ENCODE measurements at regions not wholly inside any gene's neighbourhood (a gene's known extent, or its start where the extent isn't known, plus 50 kb on each side); places are given as distances from the start of the nearest gene placed in this dataset.
"Not testable (repeated sequence)": the region's sequence is repeated elsewhere in the genome, so short reads cannot be mapped to it uniquely, and the experiment has no call there.

DNA sequence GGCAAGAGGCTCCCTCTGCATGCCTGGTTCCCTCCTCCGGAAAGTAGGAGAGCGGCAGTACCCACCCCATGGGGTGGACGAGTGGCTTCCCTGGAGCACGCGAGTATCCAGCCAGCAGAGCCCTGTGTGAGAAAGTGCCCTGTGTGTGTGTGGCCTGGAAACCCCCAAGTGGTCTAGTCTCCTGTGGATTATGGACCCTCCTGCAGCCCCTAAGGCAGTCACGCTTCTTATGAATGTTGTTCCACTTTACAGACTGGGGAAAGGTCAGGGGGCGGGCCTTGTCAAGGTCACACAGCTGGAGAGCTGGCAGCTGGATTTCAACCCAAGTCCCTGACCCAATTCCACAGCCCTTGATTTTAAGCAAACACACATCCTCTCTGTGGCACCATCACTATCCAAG lies 252.5 kb upstream of the SULF2 start:
- TF ChIP-seq, protein P1, sequence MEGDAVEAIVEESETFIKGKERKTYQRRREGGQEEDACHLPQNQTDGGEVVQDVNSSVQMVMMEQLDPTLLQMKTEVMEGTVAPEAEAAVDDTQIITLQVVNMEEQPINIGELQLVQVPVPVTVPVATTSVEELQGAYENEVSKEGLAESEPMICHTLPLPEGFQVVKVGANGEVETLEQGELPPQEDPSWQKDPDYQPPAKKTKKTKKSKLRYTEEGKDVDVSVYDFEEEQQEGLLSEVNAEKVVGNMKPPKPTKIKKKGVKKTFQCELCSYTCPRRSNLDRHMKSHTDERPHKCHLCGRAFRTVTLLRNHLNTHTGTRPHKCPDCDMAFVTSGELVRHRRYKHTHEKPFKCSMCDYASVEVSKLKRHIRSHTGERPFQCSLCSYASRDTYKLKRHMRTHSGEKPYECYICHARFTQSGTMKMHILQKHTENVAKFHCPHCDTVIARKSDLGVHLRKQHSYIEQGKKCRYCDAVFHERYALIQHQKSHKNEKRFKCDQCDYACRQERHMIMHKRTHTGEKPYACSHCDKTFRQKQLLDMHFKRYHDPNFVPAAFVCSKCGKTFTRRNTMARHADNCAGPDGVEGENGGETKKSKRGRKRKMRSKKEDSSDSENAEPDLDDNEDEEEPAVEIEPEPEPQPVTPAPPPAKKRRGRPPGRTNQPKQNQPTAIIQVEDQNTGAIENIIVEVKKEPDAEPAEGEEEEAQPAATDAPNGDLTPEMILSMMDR (conservative IDR thresholded peaks at IDR 0.05): not testable (repeated sequence)
- TF ChIP-seq EZH2 (IDR thresholded peaks at IDR 0.05; ENCODE audit: low read depth): not testable (repeated sequence)
